ENCODE measurements at regions not wholly inside any gene's neighbourhood (a gene's known extent, or its start where the extent isn't known, plus 50 kb on each side); places are given as distances from the start of the nearest gene placed in this dataset.
"Not testable (repeated sequence)": the region's sequence is repeated elsewhere in the genome, so short reads cannot be mapped to it uniquely, and the experiment has no call there.

GRCh38 chr2:65929664-65930063, 497.3 kb upstream of the SPRED2 start:
- H3K79me1 ChIP-seq (ENCODE audit: low read depth, low read length); H3K4me2 ChIP-seq (ENCODE audit: insufficient read depth in 1 of 2, low read depth in 2 of 2, low read length in 2 of 2); H2AK5ac ChIP-seq (ENCODE audit: low read depth, low read length); H2BK20ac ChIP-seq (ENCODE audit: low read length); H2BK15ac ChIP-seq (ENCODE audit: low read length); H2BK12ac ChIP-seq (ENCODE audit: low read depth, low read length); H3K36me3 ChIP-seq (ENCODE audit: control insufficient read depth in 2 of 4, insufficient read depth in 4 of 4, low read length in 3 of 4); H3K4me1 ChIP-seq (replicated peaks in 1 of 4; ENCODE audit: control insufficient read depth in 3 of 4, insufficient read depth in 4 of 4, low read length in 3 of 4); FAIRE-seq; H3K23ac ChIP-seq (ENCODE audit: insufficient read length); H2AFZ ChIP-seq (ENCODE audit: low read length); H2BK120ac ChIP-seq (replicated peaks; ENCODE audit: low read depth, low read length); H2BK5ac ChIP-seq (ENCODE audit: low read depth, low read length); H4K91ac ChIP-seq (replicated peaks; ENCODE audit: insufficient read length, low read length); H3K9ac ChIP-seq (replicated peaks in 1 of 4; ENCODE audit: extremely low read depth in 1 of 4, low read depth in 3 of 4, low read length in 3 of 4); H3K4me3 ChIP-seq (ENCODE audit: extremely low read depth in 1 of 4, insufficient read depth in 2 of 4, low read depth in 3 of 4, low read length in 4 of 4); H3K56ac ChIP-seq (replicated peaks; ENCODE audit: insufficient read length, low read depth, low read length); H3K27ac ChIP-seq (ENCODE audit: low read depth, low read length); H3K18ac ChIP-seq (ENCODE audit: extremely low read depth, low read length); H3K79me2 ChIP-seq (ENCODE audit: control insufficient read depth in 1 of 2, insufficient read depth in 2 of 2, low read length in 2 of 2); H3K14ac ChIP-seq (ENCODE audit: insufficient read length); H4K20me1 ChIP-seq (replicated peaks in 1 of 2; ENCODE audit: control insufficient read depth in 1 of 2, insufficient read depth in 2 of 2, low read length in 2 of 2); H4K5ac ChIP-seq (ENCODE audit: insufficient read length, low read depth, low read length); H3K23me2 ChIP-seq (ENCODE audit: low read depth, low read length); H3K4ac ChIP-seq (replicated peaks; ENCODE audit: insufficient read length, low read depth, low read length); H4K8ac ChIP-seq (ENCODE audit: extremely low read depth, insufficient read depth, low read length); H3K27me3 ChIP-seq (replicated peaks in 1 of 4; ENCODE audit: control insufficient read depth in 3 of 4, extremely low read depth in 1 of 4, insufficient read depth in 3 of 4, low read length in 3 of 4); POLR2A ChIA-PET (ENCODE audit: partially characterized antibody); CTCF ChIA-PET (ENCODE audit: partially characterized antibody); DNase-seq (ENCODE audit: low read depth in 1 of 2, low spot score in 2 of 2): not testable (repeated sequence)
- peaks cover 7 to 11% of the 10 kb centered on the region in 2 experiments; a peak in 3 of 4 replicates for H3K9me3 ChIP-seq (ENCODE audit: insufficient read depth in 2 of 2, low read depth in 1 of 2, low read length in 1 of 2)
- WGBS, 2 experiments (ENCODE audit: extremely low coverage in 1 of 2, insufficient coverage in 1 of 2, insufficient read length in 1 of 2, insufficient replicate concordance in 2 of 2, low coverage in 1 of 2, low lambda C conversion rate in 2 of 2, missing lambda C conversion rate in 1 of 2): 81% methylated on average over 10 of the region's 10 CpGs; no CpG with 5 or more reads in 1 of the 2 experiments
